ENCODE measurements at regions not wholly inside any gene's neighbourhood (a gene's known extent, or its start where the extent isn't known, plus 50 kb on each side); places are given as distances from the start of the nearest gene placed in this dataset.

DNA sequence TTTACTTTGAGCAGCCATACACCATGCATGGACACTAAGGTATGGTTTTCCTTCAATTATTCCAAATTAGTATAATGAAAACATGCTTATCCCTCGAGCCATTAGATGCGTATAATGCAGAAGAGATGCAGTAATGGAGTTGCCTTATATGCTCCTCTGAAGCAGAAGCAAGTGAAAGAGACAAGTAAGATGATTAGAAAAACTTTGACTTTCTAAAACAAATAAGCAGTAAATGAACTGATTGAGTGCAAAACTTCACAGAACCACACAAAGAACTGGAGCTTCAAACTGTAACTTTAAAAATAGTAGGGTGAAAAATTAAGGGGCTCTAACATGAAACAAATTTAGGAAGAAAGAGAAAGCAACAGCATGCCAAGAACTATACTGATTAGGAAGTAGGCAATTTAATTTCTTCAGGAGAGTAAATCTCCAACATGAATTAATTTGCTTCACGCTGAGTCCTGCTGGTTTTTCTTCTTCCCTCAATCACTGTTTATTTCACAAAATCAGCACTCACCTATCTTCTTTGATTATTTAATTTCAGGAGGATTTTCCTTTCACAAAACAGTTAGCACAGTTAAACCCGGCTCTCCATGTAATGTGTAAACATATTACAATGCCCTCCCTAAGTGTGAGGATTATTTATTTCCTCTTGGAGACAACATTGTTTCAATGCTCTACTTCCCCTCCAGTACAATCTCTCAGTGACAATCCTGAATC lies 90.3 kb upstream of the PAM start:
- Histone ChIP-seq H2AFZ (ENCODE audit: low read length) (no peak overlapping the region), H3K4me3 (ENCODE audit: low read length) (no peak overlapping the region), H3K4me2 (ENCODE audit: low read depth, low read length) (no peak overlapping the region), H3K27me3 (replicated peaks; ENCODE audit: insufficient read depth, low read length) (no peaks in the 10 kb centered on the region), H3K9me3 (replicated peaks; ENCODE audit: insufficient read depth, low read length) (no peaks in the 10 kb centered on the region), H3K79me2 (ENCODE audit: low read length) (no peaks in the 10 kb centered on the region), H3K9me2 (replicated peaks; ENCODE audit: insufficient read depth, low read length) (no peaks in the 10 kb centered on the region), H3K9ac (ENCODE audit: low read length) (no peak overlapping the region), H3K4me1 (ENCODE audit: low read length) (no peaks in the 10 kb centered on the region), H4K20me1 (ENCODE audit: insufficient read depth, low read length) (no peaks in the 10 kb centered on the region), H3F3A (ENCODE audit: insufficient read depth, low read length) (no peaks in the 10 kb centered on the region), H3K36me3 (replicated peaks; ENCODE audit: insufficient read depth, low read length) (no peaks in the 10 kb centered on the region), H3K27ac (ENCODE audit: low read length) (no peak overlapping the region)
- TF ChIP-seq, protein P1, sequence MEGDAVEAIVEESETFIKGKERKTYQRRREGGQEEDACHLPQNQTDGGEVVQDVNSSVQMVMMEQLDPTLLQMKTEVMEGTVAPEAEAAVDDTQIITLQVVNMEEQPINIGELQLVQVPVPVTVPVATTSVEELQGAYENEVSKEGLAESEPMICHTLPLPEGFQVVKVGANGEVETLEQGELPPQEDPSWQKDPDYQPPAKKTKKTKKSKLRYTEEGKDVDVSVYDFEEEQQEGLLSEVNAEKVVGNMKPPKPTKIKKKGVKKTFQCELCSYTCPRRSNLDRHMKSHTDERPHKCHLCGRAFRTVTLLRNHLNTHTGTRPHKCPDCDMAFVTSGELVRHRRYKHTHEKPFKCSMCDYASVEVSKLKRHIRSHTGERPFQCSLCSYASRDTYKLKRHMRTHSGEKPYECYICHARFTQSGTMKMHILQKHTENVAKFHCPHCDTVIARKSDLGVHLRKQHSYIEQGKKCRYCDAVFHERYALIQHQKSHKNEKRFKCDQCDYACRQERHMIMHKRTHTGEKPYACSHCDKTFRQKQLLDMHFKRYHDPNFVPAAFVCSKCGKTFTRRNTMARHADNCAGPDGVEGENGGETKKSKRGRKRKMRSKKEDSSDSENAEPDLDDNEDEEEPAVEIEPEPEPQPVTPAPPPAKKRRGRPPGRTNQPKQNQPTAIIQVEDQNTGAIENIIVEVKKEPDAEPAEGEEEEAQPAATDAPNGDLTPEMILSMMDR (IDR thresholded peaks at IDR 0.05; ENCODE audit: low read length) = no peak
- TF ChIP-seq EZH2phosphoT487 (IDR thresholded peaks at IDR 0.05; ENCODE audit: low read length) = no peak
- no peak for TF ChIP-seq EZH2 (optimal IDR thresholded peaks at IDR 0.05; ENCODE audit: low read depth, low read length)
- no peak for DNase-seq

DNA sequence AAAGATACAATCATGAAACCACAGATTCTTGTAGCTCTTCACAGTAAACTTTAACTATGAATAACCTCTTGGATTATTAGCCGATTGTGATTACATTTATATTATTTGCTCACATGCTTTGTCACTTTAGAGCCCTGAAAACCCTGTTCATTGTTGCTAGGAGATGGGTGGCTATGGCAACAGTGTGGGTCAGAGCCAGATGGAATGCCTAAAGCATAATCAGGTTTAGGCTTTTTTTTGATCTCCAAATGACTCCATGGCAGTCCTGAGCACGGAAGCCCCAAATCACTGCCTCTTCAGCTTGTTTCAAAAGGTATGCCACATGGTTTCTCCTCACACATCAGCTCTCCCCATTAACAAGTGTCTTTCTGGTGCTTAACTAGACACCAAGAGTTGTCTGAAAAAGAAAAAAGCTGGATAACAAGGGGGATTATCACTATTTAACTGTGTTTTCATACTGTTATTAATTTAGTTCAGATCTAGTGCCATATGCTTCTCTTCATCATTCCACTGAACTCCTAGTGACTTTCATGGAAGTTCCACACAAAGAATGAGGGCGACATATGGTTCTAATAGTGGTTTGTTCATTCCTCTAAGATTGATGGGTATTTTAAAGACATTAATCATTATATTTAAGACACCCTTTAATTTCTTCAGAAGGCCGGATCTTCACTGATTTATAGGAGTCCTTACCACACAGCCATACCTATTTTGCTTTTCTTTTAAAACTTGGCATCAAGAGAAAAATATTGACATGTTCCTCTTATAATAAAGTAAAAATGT lies 88.8 kb upstream of the PAM start:
- H3K27me3 ChIP-seq (replicated peaks; ENCODE audit: insufficient read depth, low read length) = no peaks in the 10 kb centered on the region
- no peaks in the 10 kb centered on the region for H4K20me1 ChIP-seq (ENCODE audit: insufficient read depth, low read length)
- no peak overlapping the region for H3K4me2 ChIP-seq (ENCODE audit: low read depth, low read length)
- H3F3A ChIP-seq (ENCODE audit: insufficient read depth, low read length) = no peaks in the 10 kb centered on the region
- no peak overlapping the region for H2AFZ ChIP-seq (ENCODE audit: low read length)
- no peaks in the 10 kb centered on the region for H3K9me2 ChIP-seq (replicated peaks; ENCODE audit: insufficient read depth, low read length)
- no peaks in the 10 kb centered on the region for H3K79me2 ChIP-seq (ENCODE audit: low read length)
- no peaks in the 10 kb centered on the region for H3K4me1 ChIP-seq (ENCODE audit: low read length)
- TF ChIP-seq, protein P1 (IDR thresholded peaks at IDR 0.05; ENCODE audit: low read length) = no peak
- no peak for TF ChIP-seq EZH2 (optimal IDR thresholded peaks at IDR 0.05; ENCODE audit: low read depth, low read length)
- no peak overlapping the region for H3K27ac ChIP-seq (ENCODE audit: low read length)
- no peaks in the 10 kb centered on the region for H3K9me3 ChIP-seq (replicated peaks; ENCODE audit: insufficient read depth, low read length)
- no peak overlapping the region for H3K4me3 ChIP-seq (ENCODE audit: low read length)
- no peak for DNase-seq
- no peak overlapping the region for H3K9ac ChIP-seq (ENCODE audit: low read length)
- no peaks in the 10 kb centered on the region for H3K36me3 ChIP-seq (replicated peaks; ENCODE audit: insufficient read depth, low read length)

DNA sequence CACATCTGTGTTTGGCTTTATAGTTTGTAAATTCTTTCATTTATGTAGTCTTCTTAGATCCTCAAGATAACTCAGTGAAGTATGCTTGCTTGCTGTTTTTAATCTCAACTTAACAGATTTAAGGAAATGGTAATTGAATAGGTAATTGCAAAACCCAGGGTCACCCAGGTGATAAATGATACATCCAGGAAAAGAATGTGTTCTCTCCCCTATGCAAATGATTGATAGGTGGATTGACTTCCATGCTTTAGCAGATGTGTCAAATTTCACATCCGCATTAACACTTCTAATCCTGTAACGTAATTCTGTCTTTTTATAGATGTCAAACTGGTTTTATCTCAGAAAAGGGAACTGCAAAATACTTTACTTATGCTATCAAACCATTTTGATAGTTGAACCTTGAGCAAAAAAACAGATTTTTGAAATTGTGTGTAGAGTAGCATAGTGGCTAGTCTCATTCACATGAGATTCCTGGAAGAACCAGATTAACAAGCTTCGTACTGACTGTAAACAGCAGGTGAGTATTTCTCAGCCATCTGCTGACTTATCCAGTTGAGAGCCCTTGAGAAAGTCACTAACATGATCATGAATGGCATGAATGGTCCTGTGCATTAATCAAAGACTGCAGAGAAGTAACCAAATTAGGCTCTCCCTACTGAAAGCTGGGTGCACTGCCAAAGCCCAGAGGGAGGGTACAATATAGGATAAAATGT lies 86.7 kb upstream of the PAM start:
- no peak for DNase-seq
- no peak overlapping the region for H3K4me2 ChIP-seq (ENCODE audit: low read depth, low read length)

More for the DNA sequence above, 86.7 kb upstream of the PAM start:
- no peaks in the 10 kb centered on the region for H3K4me1 ChIP-seq (ENCODE audit: low read length)
- H3K9me2 ChIP-seq (replicated peaks; ENCODE audit: insufficient read depth, low read length) = no peaks in the 10 kb centered on the region
- no peak overlapping the region for H3K9ac ChIP-seq (ENCODE audit: low read length)
- H3K4me3 ChIP-seq (ENCODE audit: low read length) = no peak overlapping the region
- H3F3A ChIP-seq (ENCODE audit: insufficient read depth, low read length) = no peaks in the 10 kb centered on the region
- H4K20me1 ChIP-seq (ENCODE audit: insufficient read depth, low read length) = no peaks in the 10 kb centered on the region
- no peak overlapping the region for H2AFZ ChIP-seq (ENCODE audit: low read length)
- H3K79me2 ChIP-seq (ENCODE audit: low read length) = no peaks in the 10 kb centered on the region
- no peaks in the 10 kb centered on the region for H3K27me3 ChIP-seq (replicated peaks; ENCODE audit: insufficient read depth, low read length)
- no peak overlapping the region for H3K27ac ChIP-seq (ENCODE audit: low read length)
- H3K36me3 ChIP-seq (replicated peaks; ENCODE audit: insufficient read depth, low read length) = no peaks in the 10 kb centered on the region
- TF ChIP-seq EZH2 (optimal IDR thresholded peaks at IDR 0.05; ENCODE audit: low read depth, low read length) (no peak), EZH2phosphoT487 (IDR thresholded peaks at IDR 0.05; ENCODE audit: low read length) (no peak)
- TF ChIP-seq, protein P1 (IDR thresholded peaks at IDR 0.05; ENCODE audit: low read length) = no peak
- no peaks in the 10 kb centered on the region for H3K9me3 ChIP-seq (replicated peaks; ENCODE audit: insufficient read depth, low read length)

Data from MM.1S (cell line).